ENCODE measurements at regions not wholly inside any gene's neighbourhood (a gene's known extent, or its start where the extent isn't known, plus 50 kb on each side); places are given as distances from the start of the nearest gene placed in this dataset.

DNA sequence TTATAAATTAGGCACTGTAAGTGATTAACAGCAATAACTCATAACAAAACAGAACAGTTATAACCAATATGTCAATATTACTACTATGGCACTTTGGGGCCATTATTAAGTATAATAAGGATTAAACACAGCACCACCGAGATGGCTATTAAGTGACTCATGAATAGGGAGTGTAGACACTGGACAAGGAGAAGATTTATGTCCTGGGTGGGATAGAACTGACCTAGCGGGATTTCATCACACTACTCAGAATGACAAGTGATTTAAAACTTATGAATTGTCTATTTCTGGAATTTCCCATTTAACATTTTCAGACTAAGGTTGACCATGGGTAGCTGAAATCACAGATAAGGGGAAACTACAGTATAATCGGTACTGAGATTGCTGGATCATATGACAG, 79.0 kb upstream of the SLC7A1 start:
- in situ Hi-C loops (cut with MboI; ENCODE audit: low sequenced_read_pairs), result no loop called here

DNA sequence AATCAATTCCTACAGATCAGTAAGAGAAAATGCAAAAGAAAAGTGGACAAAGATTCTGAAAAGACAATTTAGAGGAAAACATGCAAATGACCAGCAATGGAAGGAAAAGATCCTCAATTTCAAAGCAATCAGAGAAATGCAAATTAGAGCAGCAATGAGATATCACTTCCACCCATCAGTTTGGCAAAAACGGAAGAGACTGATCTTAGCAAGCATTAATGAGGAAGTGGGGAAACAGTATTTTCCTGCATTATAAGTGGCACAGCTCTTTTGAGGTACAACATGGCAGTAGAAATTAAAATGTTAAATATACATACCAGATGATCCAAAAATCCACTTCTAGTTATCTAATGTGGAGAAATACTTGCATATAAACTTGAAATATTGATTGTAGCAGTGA, 69.1 kb upstream of the SLC7A1 start:
- in situ Hi-C loops (cut with MboI; ENCODE audit: low sequenced_read_pairs), result no loop called here

DNA sequence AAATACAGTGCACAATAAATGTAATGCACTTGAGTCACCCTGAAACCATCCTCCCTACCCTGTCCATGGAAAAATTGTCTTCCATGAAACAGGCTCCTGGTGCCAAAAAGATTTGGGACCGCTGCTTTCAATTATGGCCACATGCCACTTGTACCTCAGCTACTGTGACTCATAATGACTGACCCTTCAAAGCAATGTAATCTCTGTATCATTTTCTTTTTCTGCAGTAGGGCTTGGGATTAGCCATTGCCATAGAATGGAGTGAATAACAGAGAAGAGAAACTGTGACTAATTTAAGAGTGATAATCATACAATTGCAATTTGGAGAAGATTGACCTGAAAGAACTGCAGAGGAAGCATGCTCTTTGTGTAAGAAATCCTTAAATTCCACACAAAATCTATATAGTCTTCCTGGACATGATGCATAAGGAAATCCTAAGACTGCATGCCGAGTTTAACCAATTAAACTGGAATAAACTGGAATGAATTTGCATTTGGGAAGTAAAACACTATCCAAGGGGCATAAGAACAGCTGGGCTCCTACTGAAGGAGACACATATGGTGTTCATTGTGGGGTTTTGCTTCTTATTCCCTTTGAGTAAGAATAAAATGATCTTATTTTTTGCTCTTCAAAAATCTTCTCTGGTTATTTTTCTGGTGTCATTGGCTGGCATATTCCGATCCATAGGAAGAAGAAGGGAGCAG, 59.5 kb upstream of the SLC7A1 start:
- in situ Hi-C loops (cut with MboI; ENCODE audit: low sequenced_read_pairs), result no loop called here

DNA sequence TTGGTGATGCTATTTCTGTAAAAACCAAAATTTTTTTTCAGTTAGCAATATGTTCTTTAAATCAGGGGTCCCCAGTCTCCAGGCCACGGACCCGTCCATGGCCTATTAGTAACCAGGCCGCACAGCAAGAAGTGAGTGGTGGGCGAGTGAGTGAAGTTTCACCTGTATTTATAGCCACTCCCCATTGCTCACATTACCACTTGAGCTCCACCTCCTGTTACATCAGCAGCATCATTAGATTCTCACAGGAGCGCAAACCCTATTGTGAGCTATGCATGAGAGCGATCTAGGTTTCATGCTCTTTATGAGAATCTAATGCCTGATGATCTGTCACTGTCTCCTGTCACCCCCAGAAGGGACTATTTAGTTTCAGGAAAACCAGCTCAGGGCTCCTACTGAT, 58.9 kb upstream of the SLC7A1 start:
- in situ Hi-C loops (cut with MboI; ENCODE audit: low sequenced_read_pairs), result no loop called here

DNA sequence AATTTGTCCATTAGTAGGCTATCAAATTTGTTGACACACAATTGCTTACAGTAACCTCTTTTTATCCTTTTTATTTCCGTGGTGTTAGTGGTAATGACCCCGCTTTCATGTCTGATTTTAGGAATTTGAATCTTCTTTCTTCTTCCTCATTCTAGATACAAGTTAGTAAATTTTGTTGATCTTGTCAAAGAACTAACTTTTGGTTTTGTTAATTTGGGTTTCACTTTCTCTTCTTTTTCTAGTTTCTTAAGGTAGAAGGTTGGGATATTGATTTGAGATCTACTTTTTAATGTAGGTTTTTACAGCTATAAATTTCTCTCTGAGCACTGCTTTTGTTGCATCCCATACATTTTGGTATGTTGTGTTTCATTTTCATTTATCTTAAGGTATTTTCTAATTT, 53.3 kb upstream of the SLC7A1 start:
- in situ Hi-C loops (cut with MboI; ENCODE audit: low sequenced_read_pairs), result no loop called here

Data from HL-60/S4 (cell line).